IPS DF 6.9 (cell line): ENCODE measurements at regions not wholly inside any gene's neighbourhood (a gene's known extent, or its start where the extent isn't known, plus 50 kb on each side); places are given as distances from the start of the nearest gene placed in this dataset.

Experiments used
- DNase-seq: peaks from one replicate; pipeline ENCODE4 v3.0.0-alpha.2; 2013; ENCODE audit warnings: low read depth, low spot score
- H3K27ac ChIP-seq: one replicate; pipeline ENCODE4 v1.5.1; 2013; ENCODE audit warnings: low read length, control low read depth
- H3K27me3 ChIP-seq: 2 replicates; pipeline ENCODE4 v1.6.1; 2013; ENCODE audit warnings: mild to moderate bottlenecking, low read length; ENCODE audit not compliant: control insufficient read depth, insufficient read depth
- H3K36me3 ChIP-seq: 2 replicates; pipeline ENCODE4 v1.6.1; 2013; ENCODE audit warnings: low read length; ENCODE audit not compliant: control insufficient read depth, insufficient read depth
- H3K4me1 ChIP-seq: 2 replicates; pipeline ENCODE4 v1.6.1; 2013; ENCODE audit warnings: low read length; ENCODE audit not compliant: control insufficient read depth, insufficient read depth
- H3K4me3 ChIP-seq: 2 replicates; pipeline ENCODE4 v1.5.1; 2013; ENCODE audit warnings: mild to moderate bottlenecking, low read length
- H3K9me3 ChIP-seq: 2 replicates; pipeline ENCODE4 v1.6.1; 2013; ENCODE audit warnings: low read length, inconsistent platforms; ENCODE audit not compliant: control insufficient read depth, insufficient read depth
- WGBS: extraction: QIAGEN DNeasy Blood & Tissue Kit; methylation state at CpG from one replicate; pipeline ENCODE4 v1.1.7; 2013; ENCODE audit warnings: mixed read lengths, missing lambda C conversion rate; ENCODE audit not compliant: insufficient read length, insufficient coverage; 5-methylcytosine and 5-hydroxymethylcytosine counted together

DNA sequence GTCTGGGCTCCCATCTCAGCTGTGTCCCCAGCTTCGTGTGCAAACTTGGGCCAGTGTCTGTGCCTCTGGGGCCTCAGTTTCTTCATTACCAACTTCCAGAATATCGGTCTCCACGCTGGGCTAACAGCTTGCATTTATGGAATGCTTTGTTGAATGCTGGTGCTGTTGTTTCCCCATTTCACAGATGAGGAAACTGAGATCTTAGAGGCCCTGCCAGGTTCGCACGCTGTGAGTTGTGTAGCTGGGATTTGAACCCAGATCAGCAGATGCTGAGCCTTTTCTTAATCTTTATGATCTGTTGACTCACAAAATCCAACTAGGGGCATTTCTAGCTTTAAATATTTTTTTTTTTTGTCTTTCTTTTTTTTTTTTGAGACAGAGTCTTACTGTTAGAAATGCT is 101.5 kb upstream of the STX18 start:
- no CpG with 5 or more reads among the region's 5 CpGs for WGBS
- H3K27ac ChIP-seq: no peak overlapping the region

DNA sequence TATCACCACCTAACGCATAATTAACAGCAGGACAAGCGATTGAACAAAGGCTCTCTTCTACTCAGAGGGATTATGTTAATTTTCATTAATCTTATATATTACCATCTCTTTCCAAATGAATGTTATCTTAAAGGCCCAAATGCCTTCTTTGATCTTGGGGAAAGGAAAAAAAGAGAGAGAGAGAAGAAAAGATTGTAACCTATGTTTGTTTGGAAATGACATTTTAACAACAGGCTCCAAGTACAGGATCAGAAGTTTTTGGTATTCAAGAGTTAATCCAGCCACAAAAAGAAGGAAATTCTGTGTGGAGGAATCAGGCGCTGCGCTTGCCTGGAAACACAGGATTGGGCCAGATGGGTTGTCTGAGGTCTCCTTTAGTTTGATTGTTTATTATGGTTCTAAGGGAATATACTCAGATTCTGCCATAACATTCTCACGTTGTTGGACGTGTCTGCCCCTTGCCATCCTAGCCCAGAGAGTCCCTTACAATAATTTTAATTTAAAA is 100.7 kb upstream of the STX18 start:
- WGBS: no CpG with 5 or more reads among the region's 6 CpGs
- no peak overlapping the region for H3K27ac ChIP-seq
- H3K4me3 ChIP-seq: no peak overlapping the region
- no peak for DNase-seq
- H3K4me1 ChIP-seq: peaks cover 2% of the 10 kb centered on the region; the same call in 1 of the 2 replicates
- H3K27me3 ChIP-seq: no peaks in the 10 kb centered on the region
- no peaks in the 10 kb centered on the region for H3K9me3 ChIP-seq
- no peaks in the 10 kb centered on the region for H3K36me3 ChIP-seq

More for the DNA sequence above, 101.5 kb upstream of the STX18 start:
- DNase-seq: no peak
- H3K27me3 ChIP-seq: no peaks in the 10 kb centered on the region
- no peaks in the 10 kb centered on the region for H3K9me3 ChIP-seq
- H3K36me3 ChIP-seq: no peaks in the 10 kb centered on the region
- peaks cover 2% of the 10 kb centered on the region; the same call in 1 of the 2 replicates for H3K4me1 ChIP-seq
- H3K4me3 ChIP-seq: no peak overlapping the region

DNA sequence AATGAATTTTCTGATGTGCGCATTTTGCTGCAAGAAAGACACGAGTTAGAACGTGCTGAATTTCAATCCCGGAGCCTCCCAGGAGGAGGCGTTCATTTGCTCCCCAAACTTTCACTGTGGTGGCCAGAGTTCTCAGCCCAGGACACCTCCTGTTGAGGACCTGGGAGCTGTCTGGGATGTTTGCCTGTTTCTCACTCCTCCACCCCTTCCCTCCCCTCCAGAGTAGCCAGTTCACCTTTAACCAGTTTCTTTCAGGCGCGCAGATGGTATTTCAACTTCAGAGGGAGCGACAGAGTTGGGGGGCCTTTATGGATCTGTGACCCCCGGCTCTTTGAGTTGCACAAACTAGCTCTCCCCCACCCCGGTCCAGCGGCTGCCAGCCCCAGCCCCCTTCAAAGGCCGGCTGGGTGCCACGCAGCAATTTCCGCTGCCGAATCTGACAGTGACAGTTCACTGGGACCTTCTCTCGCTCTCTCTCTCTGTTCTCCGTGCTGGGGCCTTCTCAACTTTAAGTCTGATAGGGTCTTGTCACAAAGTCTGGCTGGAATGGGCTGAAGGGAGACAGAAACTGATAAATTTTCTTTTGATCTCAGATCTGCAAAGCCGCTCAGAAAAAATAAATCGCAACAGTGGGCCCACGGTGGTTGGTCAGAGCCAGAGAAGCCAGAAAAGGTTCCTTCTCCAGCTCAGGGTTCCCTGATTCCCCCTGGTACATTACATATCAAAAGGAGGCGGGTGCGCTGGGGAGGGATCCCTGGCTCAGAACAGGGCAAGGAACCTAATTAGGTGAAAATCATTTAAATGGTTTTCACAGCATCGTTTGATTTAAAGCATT is 100.0 kb upstream of the STX18 start:
- WGBS: no CpG with 5 or more reads among the region's 23 CpGs
- Histone ChIP-seq H3K4me1 (peaks cover 2% of the 10 kb centered on the region; the same call in 1 of the 2 replicates), H3K4me3 (no peak overlapping the region), H3K27me3 (no peaks in the 10 kb centered on the region), H3K9me3 (no peaks in the 10 kb centered on the region), H3K27ac (no peak overlapping the region), H3K36me3 (no peaks in the 10 kb centered on the region)
- DNase-seq: no peak

DNA sequence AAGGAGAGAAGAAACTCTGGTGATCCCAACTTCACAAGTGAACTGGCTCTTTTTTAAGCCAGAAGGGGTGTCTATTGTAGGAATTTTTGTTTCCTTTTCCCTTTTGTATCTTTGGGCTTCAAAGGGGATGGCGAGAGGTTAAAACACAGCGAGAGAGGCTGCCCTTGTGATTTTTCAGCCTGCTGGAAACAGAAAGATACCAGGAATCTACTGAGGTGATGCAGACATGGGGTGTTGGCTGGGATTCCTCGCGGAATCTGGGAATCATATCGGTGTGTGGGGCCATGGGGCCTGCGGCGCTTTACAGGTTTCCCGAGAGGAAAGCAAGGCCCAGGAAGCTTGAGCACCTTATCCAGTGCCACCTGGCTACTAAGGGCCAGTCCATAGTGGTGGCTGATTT is 99.4 kb upstream of the STX18 start:
- Histone ChIP-seq H3K9me3 (no peaks in the 10 kb centered on the region), H3K4me1 (peaks cover 2% of the 10 kb centered on the region; the same call in 1 of the 2 replicates), H3K27me3 (no peaks in the 10 kb centered on the region), H3K27ac (no peak overlapping the region), H3K36me3 (no peaks in the 10 kb centered on the region), H3K4me3 (no peak overlapping the region)
- WGBS: no CpG with 5 or more reads among the region's 8 CpGs
- no peak for DNase-seq

DNA sequence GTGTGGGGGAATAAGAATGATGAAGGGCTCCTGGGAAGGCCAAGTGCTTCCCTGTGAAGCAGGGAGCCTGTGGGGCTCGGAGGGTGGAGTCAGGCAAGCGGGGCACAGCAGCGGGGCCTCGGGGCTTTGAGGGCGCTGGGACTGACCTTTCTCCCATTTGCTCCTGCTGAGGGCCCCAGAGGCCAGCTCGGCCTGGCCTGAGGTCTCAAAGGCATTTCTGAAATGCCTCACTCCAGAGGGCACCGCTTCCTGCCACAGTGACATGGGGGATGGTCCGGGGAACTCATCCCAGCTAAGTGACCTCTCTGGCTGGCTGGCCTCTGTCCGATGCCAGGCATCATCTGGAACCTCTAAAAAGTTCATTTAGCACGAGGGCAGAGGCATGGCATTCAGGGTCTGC is 98.8 kb upstream of the STX18 start:
- H3K27ac ChIP-seq: no peak overlapping the region
- peaks cover 2% of the 10 kb centered on the region; the same call in 1 of the 2 replicates for H3K4me1 ChIP-seq
- no peaks in the 10 kb centered on the region for H3K9me3 ChIP-seq
- no peaks in the 10 kb centered on the region for H3K36me3 ChIP-seq
- H3K27me3 ChIP-seq: no peaks in the 10 kb centered on the region
- no peak overlapping the region for H3K4me3 ChIP-seq
- no CpG with 5 or more reads among the region's 10 CpGs for WGBS
- DNase-seq: no peak

DNA sequence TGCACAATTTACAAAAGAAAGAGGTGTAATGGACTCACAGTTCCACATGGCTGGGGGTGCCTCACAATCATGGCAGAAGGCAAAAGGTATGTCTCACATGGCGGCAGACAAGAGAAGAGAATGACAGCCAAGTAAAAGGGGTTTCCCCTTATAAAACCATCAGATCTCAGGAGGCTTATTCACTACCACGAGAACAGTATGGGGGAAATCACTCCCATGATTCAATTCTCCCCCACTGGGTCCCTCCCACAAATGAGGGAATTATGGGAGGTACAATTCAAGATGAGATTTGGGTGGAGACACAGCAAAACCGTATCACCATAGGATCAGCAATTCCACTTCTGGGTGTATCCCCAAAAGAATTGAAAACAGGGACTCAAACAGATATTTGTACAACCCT is 97.5 kb upstream of the STX18 start:
- H3K4me3 ChIP-seq: no peak overlapping the region
- H3K36me3 ChIP-seq: no peaks in the 10 kb centered on the region
- no peaks in the 10 kb centered on the region for H3K9me3 ChIP-seq
- H3K4me1 ChIP-seq: peaks cover 2% of the 10 kb centered on the region; the same call in 1 of the 2 replicates
- no peak for DNase-seq
- H3K27ac ChIP-seq: no peak overlapping the region
- no peaks in the 10 kb centered on the region for H3K27me3 ChIP-seq
- no CpG with 5 or more reads among the region's 3 CpGs for WGBS

DNA sequence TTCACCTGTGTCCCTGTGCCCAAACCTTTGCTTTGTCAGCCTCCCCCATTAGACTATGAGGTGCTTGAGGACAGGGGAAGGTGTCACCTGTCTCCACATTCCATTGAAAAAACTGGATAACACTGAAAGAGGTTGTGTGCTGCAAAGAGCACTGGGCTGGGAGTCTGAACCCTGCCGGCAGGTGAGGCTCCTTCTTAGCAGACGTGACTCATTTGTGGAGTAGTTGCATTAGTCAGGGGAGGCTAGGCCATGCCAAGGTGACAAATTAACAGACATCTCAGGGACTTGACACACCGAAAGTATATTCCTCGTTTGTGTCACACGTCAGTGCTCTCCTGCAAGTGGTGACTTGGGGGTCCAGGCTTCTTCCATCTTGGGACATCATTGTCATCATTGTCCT is 95.9 kb upstream of the STX18 start:
- Histone ChIP-seq H3K4me1 (peaks cover 2% of the 10 kb centered on the region; the same call in 1 of the 2 replicates), H3K36me3 (no peaks in the 10 kb centered on the region), H3K4me3 (no peak overlapping the region), H3K27ac (no peak overlapping the region), H3K9me3 (no peaks in the 10 kb centered on the region), H3K27me3 (no peaks in the 10 kb centered on the region)
- no peak for DNase-seq
- WGBS: no CpG with 5 or more reads among the region's 5 CpGs

DNA sequence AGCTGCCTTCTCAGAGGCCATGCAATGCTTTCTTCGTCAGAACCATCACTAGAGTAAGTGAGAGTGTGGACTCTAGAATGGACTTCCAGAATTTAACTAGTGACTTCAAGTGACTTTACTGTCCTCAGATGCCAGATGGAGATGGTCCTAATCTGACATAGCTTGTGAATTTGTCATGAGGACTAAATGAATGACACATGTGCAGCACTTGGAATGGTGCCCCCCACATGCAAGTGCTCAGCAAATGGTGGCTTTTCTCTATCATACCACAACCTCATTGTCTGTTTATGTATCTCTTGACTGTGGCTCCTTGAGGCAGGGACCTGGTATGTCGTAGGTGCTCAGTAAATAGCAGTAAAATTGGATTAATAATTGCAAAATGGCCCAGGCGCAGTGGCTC is 91.6 kb upstream of the STX18 start:
- Histone ChIP-seq H3K4me3 (no peak overlapping the region), H3K9me3 (no peaks in the 10 kb centered on the region), H3K36me3 (no peaks in the 10 kb centered on the region), H3K27me3 (no peaks in the 10 kb centered on the region), H3K4me1 (no peaks in the 10 kb centered on the region), H3K27ac (no peak overlapping the region)
- WGBS: no CpG with 5 or more reads among the region's 3 CpGs
- no peak for DNase-seq

DNA sequence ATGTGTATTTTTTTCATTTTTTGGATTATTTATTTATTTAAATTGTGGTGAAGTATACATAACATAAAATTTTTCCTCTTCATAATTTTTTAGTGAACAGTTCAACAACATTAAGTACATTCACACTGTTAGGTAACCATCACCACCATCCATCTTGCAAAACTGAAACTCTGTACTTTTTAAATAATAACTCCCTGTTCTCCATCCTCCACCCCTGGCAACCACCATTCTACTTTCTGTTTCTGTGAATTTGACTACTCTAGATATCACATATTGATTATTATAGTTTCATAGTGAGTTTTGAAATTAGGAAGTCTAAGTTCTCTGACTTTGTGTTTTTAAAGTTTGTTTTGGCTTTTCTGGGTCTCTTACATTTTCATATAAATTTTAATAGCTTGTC is 89.3 kb upstream of the STX18 start:
- H3K36me3 ChIP-seq: no peaks in the 10 kb centered on the region
- H3K4me1 ChIP-seq: 0 out of 2 replicates have a peak, but pooled peaks cover 1% of the 10 kb centered on the region
- H3K27me3 ChIP-seq: no peaks in the 10 kb centered on the region
- no peaks in the 10 kb centered on the region for H3K9me3 ChIP-seq
- no peak for DNase-seq
- H3K4me3 ChIP-seq: no peak overlapping the region
- H3K27ac ChIP-seq: no peak overlapping the region

DNA sequence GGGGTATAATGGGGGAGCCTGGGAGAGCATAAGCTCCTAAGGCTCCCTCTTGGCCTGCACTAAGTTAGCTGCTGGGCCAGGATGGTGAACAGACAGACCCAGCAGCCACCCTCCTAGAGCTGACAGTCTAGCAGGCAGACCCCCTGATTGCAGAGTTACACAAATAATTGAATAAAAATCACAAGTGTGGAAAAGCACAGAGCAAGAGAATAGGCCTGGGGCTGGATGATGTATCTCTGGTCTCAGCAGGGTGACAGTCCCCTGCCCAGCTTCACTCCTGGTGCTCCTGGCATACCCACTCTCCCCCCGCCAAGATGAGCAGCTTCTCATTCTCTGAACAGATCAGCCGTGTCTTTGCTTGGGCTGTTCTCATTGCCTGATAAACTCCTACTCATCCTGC is 86.1 kb upstream of the STX18 start:
- DNase-seq: no peak
- H3K4me3 ChIP-seq: no peak overlapping the region
- H3K36me3 ChIP-seq: no peaks in the 10 kb centered on the region
- no peaks in the 10 kb centered on the region for H3K27me3 ChIP-seq
- WGBS: no CpG with 5 or more reads among the region's 2 CpGs
- no peak overlapping the region for H3K27ac ChIP-seq
- 0 out of 2 replicates have a peak, but pooled peaks cover 1% of the 10 kb centered on the region for H3K4me1 ChIP-seq
- no peaks in the 10 kb centered on the region for H3K9me3 ChIP-seq

DNA sequence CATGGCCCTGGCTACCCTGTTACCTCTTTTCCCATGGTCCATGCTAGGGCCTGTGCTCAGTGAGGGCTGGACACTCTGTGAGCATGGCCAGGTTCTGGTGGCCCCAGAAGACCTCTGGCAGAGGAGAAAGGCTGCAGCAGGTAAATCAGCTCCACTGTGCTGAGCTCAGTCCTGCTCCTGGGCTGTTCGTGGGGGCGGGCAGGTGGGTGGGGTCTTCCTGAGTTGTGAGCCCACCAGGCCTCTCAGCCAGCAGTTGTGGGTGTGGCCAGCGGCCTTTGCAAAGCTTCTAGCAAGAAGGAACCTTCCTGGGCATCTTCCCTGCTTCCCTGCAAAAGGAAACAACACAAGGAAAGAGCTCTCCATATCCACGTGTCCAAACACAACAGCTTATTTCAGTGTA is 85.3 kb upstream of the STX18 start:
- no peaks in the 10 kb centered on the region for H3K27me3 ChIP-seq
- no peaks in the 10 kb centered on the region for H3K36me3 ChIP-seq
- WGBS: no CpG with 5 or more reads among the region's 4 CpGs
- no peaks in the 10 kb centered on the region for H3K9me3 ChIP-seq
- H3K4me1 ChIP-seq: 0 out of 2 replicates have a peak, but pooled peaks cover 1% of the 10 kb centered on the region
- no peak overlapping the region for H3K27ac ChIP-seq
- DNase-seq: no peak
- H3K4me3 ChIP-seq: no peak overlapping the region
